ENCODE measurements at regions not wholly inside any gene's neighbourhood (a gene's known extent, or its start where the extent isn't known, plus 50 kb on each side); places are given as distances from the start of the nearest gene placed in this dataset.

GRCh38 chr10:78394047-78394446, 360.4 kb downstream of the RPS24 start:
- H3K27ac ChIP-seq (ENCODE audit: low read length) = no peak overlapping the region
- no peak for DNase-seq (ENCODE audit: low read depth, low spot score)
- WGBS (ENCODE audit: insufficient coverage, insufficient read length) = no CpG with 5 or more reads among the region's 4 CpGs
- no peaks in the 10 kb centered on the region; the same call in 1 of the 2 replicates for H3K4me1 ChIP-seq (ENCODE audit: control insufficient read depth, insufficient read depth, low read length)
- H3K36me3 ChIP-seq (ENCODE audit: control insufficient read depth, insufficient read depth, low read length) = no peaks in the 10 kb centered on the region
- no peak overlapping the region for H3K4me3 ChIP-seq (ENCODE audit: low read length)
- H3K9me3 ChIP-seq (ENCODE audit: control insufficient read depth, insufficient read depth, low read length) = no peaks in the 10 kb centered on the region
- H3K27me3 ChIP-seq (ENCODE audit: control insufficient read depth, insufficient read depth, low read length) = no peaks in the 10 kb centered on the region

- DNase-seq (ENCODE audit: low read depth, low spot score) = no peak
- WGBS (ENCODE audit: insufficient coverage, insufficient read length) = no CpG with 5 or more reads among the region's 4 CpGs
- H3K4me3 ChIP-seq (ENCODE audit: low read length) = no peak overlapping the region
- H3K36me3 ChIP-seq (ENCODE audit: control insufficient read depth, insufficient read depth, low read length) = no peaks in the 10 kb centered on the region
- no peaks in the 10 kb centered on the region for H3K9me3 ChIP-seq (ENCODE audit: control insufficient read depth, insufficient read depth, low read length)
- H3K27me3 ChIP-seq (ENCODE audit: control insufficient read depth, insufficient read depth, low read length) = no peaks in the 10 kb centered on the region
- H3K27ac ChIP-seq (ENCODE audit: low read length) = no peak overlapping the region
- no peaks in the 10 kb centered on the region; the same call in 1 of the 2 replicates for H3K4me1 ChIP-seq (ENCODE audit: control insufficient read depth, insufficient read depth, low read length)
These were observed 361.5 kb downstream of the RPS24 start for GRCh38 chr10:78395162-78395561.

- Histone ChIP-seq H3K36me3 (ENCODE audit: control insufficient read depth, insufficient read depth, low read length) (no peaks in the 10 kb centered on the region), H3K27me3 (ENCODE audit: control insufficient read depth, insufficient read depth, low read length) (no peaks in the 10 kb centered on the region), H3K4me3 (ENCODE audit: low read length) (no peak overlapping the region), H3K27ac (ENCODE audit: low read length) (no peak overlapping the region), H3K9me3 (ENCODE audit: control insufficient read depth, insufficient read depth, low read length) (no peaks in the 10 kb centered on the region), H3K4me1 (ENCODE audit: control insufficient read depth, insufficient read depth, low read length) (peaks cover 4% of the 10 kb centered on the region; the same call in 1 of the 2 replicates)
- no CpG with 5 or more reads among the region's 4 CpGs for WGBS (ENCODE audit: insufficient coverage, insufficient read length)
- no peak for DNase-seq (ENCODE audit: low read depth, low spot score)
These were observed 363.1 kb downstream of the RPS24 start for GRCh38 chr10:78396754-78397153.

- Histone ChIP-seq H3K4me3 (ENCODE audit: low read length) (no peak overlapping the region), H3K36me3 (ENCODE audit: control insufficient read depth, insufficient read depth, low read length) (no peaks in the 10 kb centered on the region), H3K9me3 (ENCODE audit: control insufficient read depth, insufficient read depth, low read length) (no peaks in the 10 kb centered on the region), H3K27me3 (ENCODE audit: control insufficient read depth, insufficient read depth, low read length) (no peaks in the 10 kb centered on the region), H3K4me1 (ENCODE audit: control insufficient read depth, insufficient read depth, low read length) (peaks cover 6% of the 10 kb centered on the region; the same call in 1 of the 2 replicates), H3K27ac (ENCODE audit: low read length) (no peak overlapping the region)
- WGBS (ENCODE audit: insufficient coverage, insufficient read length) = no CpG with 5 or more reads among the region's 2 CpGs
- DNase-seq (ENCODE audit: low read depth, low spot score) = no peak
These were observed 364.1 kb downstream of the RPS24 start for GRCh38 chr10:78397786-78398185.

- Histone ChIP-seq H3K4me1 (ENCODE audit: control insufficient read depth, insufficient read depth, low read length) (peaks cover 6% of the 10 kb centered on the region; the same call in 1 of the 2 replicates), H3K9me3 (ENCODE audit: control insufficient read depth, insufficient read depth, low read length) (no peaks in the 10 kb centered on the region), H3K36me3 (ENCODE audit: control insufficient read depth, insufficient read depth, low read length) (no peaks in the 10 kb centered on the region), H3K4me3 (ENCODE audit: low read length) (no peak overlapping the region), H3K27ac (ENCODE audit: low read length) (no peak overlapping the region), H3K27me3 (ENCODE audit: control insufficient read depth, insufficient read depth, low read length) (no peaks in the 10 kb centered on the region)
- no CpG with 5 or more reads among the region's 2 CpGs for WGBS (ENCODE audit: insufficient coverage, insufficient read length)
- DNase-seq (ENCODE audit: low read depth, low spot score) = no peak
These were observed 364.7 kb downstream of the RPS24 start for GRCh38 chr10:78398382-78398781.

GRCh38 chr10:78401624-78402367, 368.1 kb downstream of the RPS24 start:
- WGBS (ENCODE audit: insufficient coverage, insufficient read length) = no CpG with 5 or more reads among the region's 13 CpGs
- Histone ChIP-seq H3K27me3 (ENCODE audit: control insufficient read depth, insufficient read depth, low read length) (no peaks in the 10 kb centered on the region), H3K4me3 (ENCODE audit: low read length) (no peak overlapping the region), H3K9me3 (ENCODE audit: control insufficient read depth, insufficient read depth, low read length) (no peaks in the 10 kb centered on the region), H3K4me1 (ENCODE audit: control insufficient read depth, insufficient read depth, low read length) (peaks cover 6% of the 10 kb centered on the region; the same call in 1 of the 2 replicates), H3K27ac (ENCODE audit: low read length) (no peak overlapping the region), H3K36me3 (ENCODE audit: control insufficient read depth, insufficient read depth, low read length) (no peaks in the 10 kb centered on the region)
- DNase-seq (ENCODE audit: low read depth, low spot score) = no peak

GRCh38 chr10:78402591-78402990, 368.9 kb downstream of the RPS24 start:
- no peak for DNase-seq (ENCODE audit: low read depth, low spot score)
- Histone ChIP-seq H3K27ac (ENCODE audit: low read length) (no peak overlapping the region), H3K27me3 (ENCODE audit: control insufficient read depth, insufficient read depth, low read length) (no peaks in the 10 kb centered on the region), H3K9me3 (ENCODE audit: control insufficient read depth, insufficient read depth, low read length) (no peaks in the 10 kb centered on the region), H3K4me1 (ENCODE audit: control insufficient read depth, insufficient read depth, low read length) (peaks cover 8% of the 10 kb centered on the region), H3K4me3 (ENCODE audit: low read length) (no peak overlapping the region), H3K36me3 (ENCODE audit: control insufficient read depth, insufficient read depth, low read length) (no peaks in the 10 kb centered on the region)
- no CpG with 5 or more reads among the region's 4 CpGs for WGBS (ENCODE audit: insufficient coverage, insufficient read length)

GRCh38 chr10:78403781-78404180, 370.1 kb downstream of the RPS24 start:
- Histone ChIP-seq H3K36me3 (ENCODE audit: control insufficient read depth, insufficient read depth, low read length) (no peaks in the 10 kb centered on the region), H3K4me1 (ENCODE audit: control insufficient read depth, insufficient read depth, low read length) (peaks cover 8% of the 10 kb centered on the region), H3K9me3 (ENCODE audit: control insufficient read depth, insufficient read depth, low read length) (no peaks in the 10 kb centered on the region), H3K27ac (ENCODE audit: low read length) (no peak overlapping the region), H3K27me3 (ENCODE audit: control insufficient read depth, insufficient read depth, low read length) (no peaks in the 10 kb centered on the region), H3K4me3 (ENCODE audit: low read length) (no peak overlapping the region)
- WGBS (ENCODE audit: insufficient coverage, insufficient read length) = no CpG with 5 or more reads among the region's 6 CpGs
- no peak for DNase-seq (ENCODE audit: low read depth, low spot score)

- Histone ChIP-seq H3K36me3 (ENCODE audit: control insufficient read depth, insufficient read depth, low read length) (no peaks in the 10 kb centered on the region), H3K4me1 (ENCODE audit: control insufficient read depth, insufficient read depth, low read length) (peaks cover 8% of the 10 kb centered on the region), H3K27ac (ENCODE audit: low read length) (no peak overlapping the region)
These were observed 370.6 kb downstream of the RPS24 start for GRCh38 chr10:78404296-78404695.

GRCh38 chr10:78405231-78405630, 371.6 kb downstream of the RPS24 start:
- H3K4me1 ChIP-seq (ENCODE audit: control insufficient read depth, insufficient read depth, low read length) = peaks cover 8% of the 10 kb centered on the region
- no peak overlapping the region for H3K4me3 ChIP-seq (ENCODE audit: low read length)
- H3K36me3 ChIP-seq (ENCODE audit: control insufficient read depth, insufficient read depth, low read length) = no peaks in the 10 kb centered on the region
- no CpG with 5 or more reads among the region's 5 CpGs for WGBS (ENCODE audit: insufficient coverage, insufficient read length)
- no peaks in the 10 kb centered on the region for H3K27me3 ChIP-seq (ENCODE audit: control insufficient read depth, insufficient read depth, low read length)
- H3K27ac ChIP-seq (ENCODE audit: low read length) = no peak overlapping the region
- H3K9me3 ChIP-seq (ENCODE audit: control insufficient read depth, insufficient read depth, low read length) = no peaks in the 10 kb centered on the region
- no peak for DNase-seq (ENCODE audit: low read depth, low spot score)

More at GRCh38 chr10:78404296-78404695, 370.6 kb downstream of the RPS24 start:
- H3K27me3 ChIP-seq (ENCODE audit: control insufficient read depth, insufficient read depth, low read length) = no peaks in the 10 kb centered on the region
- no peak for DNase-seq (ENCODE audit: low read depth, low spot score)
- no peaks in the 10 kb centered on the region for H3K9me3 ChIP-seq (ENCODE audit: control insufficient read depth, insufficient read depth, low read length)
- H3K4me3 ChIP-seq (ENCODE audit: low read length) = no peak overlapping the region
- no CpG with 5 or more reads among the region's 5 CpGs for WGBS (ENCODE audit: insufficient coverage, insufficient read length)

GRCh38 chr10:78405736-78406135, 372.1 kb downstream of the RPS24 start:
- no CpG with 5 or more reads among the region's 6 CpGs for WGBS (ENCODE audit: insufficient coverage, insufficient read length)
- H3K27me3 ChIP-seq (ENCODE audit: control insufficient read depth, insufficient read depth, low read length) = no peaks in the 10 kb centered on the region
- DNase-seq (ENCODE audit: low read depth, low spot score) = no peak
- no peaks in the 10 kb centered on the region for H3K36me3 ChIP-seq (ENCODE audit: control insufficient read depth, insufficient read depth, low read length)
- H3K4me1 ChIP-seq (ENCODE audit: control insufficient read depth, insufficient read depth, low read length) = peaks cover 8% of the 10 kb centered on the region
- H3K9me3 ChIP-seq (ENCODE audit: control insufficient read depth, insufficient read depth, low read length) = no peaks in the 10 kb centered on the region
- no peak overlapping the region for H3K4me3 ChIP-seq (ENCODE audit: low read length)
- no peak overlapping the region for H3K27ac ChIP-seq (ENCODE audit: low read length)
